ENCODE measurements at regions not wholly inside any gene's neighbourhood (a gene's known extent, or its start where the extent isn't known, plus 50 kb on each side); places are given as distances from the start of the nearest gene placed in this dataset.

- Histone ChIP-seq H3K79me2 (ENCODE audit: control insufficient read depth in 1 of 2, insufficient read depth in 2 of 2, low read length in 2 of 2) (no peaks in the 10 kb centered on the region), H2BK20ac (ENCODE audit: low read length) (no peak overlapping the region), H3K4ac (replicated peaks; ENCODE audit: insufficient read length, low read depth, low read length) (no peak overlapping the region), H2BK120ac (replicated peaks; ENCODE audit: low read depth, low read length) (no peak overlapping the region), H4K91ac (replicated peaks; ENCODE audit: insufficient read length, low read length) (no peak overlapping the region), H3K27me3 (replicated peaks in 1 of 4; ENCODE audit: control insufficient read depth in 3 of 4, extremely low read depth in 1 of 4, insufficient read depth in 3 of 4, low read length in 3 of 4) (no peaks in the 10 kb centered on the region), H3K27ac (ENCODE audit: low read depth, low read length) (no peak overlapping the region), H4K20me1 (replicated peaks in 1 of 2; ENCODE audit: control insufficient read depth in 1 of 2, insufficient read depth in 2 of 2, low read length in 2 of 2) (no peaks in the 10 kb centered on the region), H3K9me3 (ENCODE audit: insufficient read depth in 2 of 2, low read depth in 1 of 2, low read length in 1 of 2) (0 out of 4 replicates have a peak, but pooled peaks cover 0 to 4% of the 10 kb centered on the region in 2 experiments), H2AK5ac (ENCODE audit: low read depth, low read length) (no peak overlapping the region), H2BK12ac (ENCODE audit: low read depth, low read length) (no peak overlapping the region), H3K14ac (ENCODE audit: insufficient read length) (no peak overlapping the region), H3K36me3 (ENCODE audit: control insufficient read depth in 2 of 4, insufficient read depth in 4 of 4, low read length in 3 of 4) (no peaks in the 10 kb centered on the region), H2BK15ac (ENCODE audit: low read length) (no peak overlapping the region), H2AFZ (ENCODE audit: low read length) (no peak overlapping the region), H3K4me3 (ENCODE audit: extremely low read depth in 1 of 4, insufficient read depth in 2 of 4, low read depth in 3 of 4, low read length in 4 of 4) (no peak overlapping the region), H4K8ac (ENCODE audit: extremely low read depth, insufficient read depth, low read length) (no peak overlapping the region), H4K5ac (ENCODE audit: insufficient read length, low read depth, low read length) (no peak overlapping the region), H3K56ac (replicated peaks; ENCODE audit: insufficient read length, low read depth, low read length) (no peak overlapping the region), H3K18ac (ENCODE audit: extremely low read depth, low read length) (no peak overlapping the region), H2BK5ac (ENCODE audit: low read depth, low read length) (no peak overlapping the region), H3K23ac (ENCODE audit: insufficient read length) (no peak overlapping the region), H3K9ac (replicated peaks in 1 of 4; ENCODE audit: extremely low read depth in 1 of 4, low read depth in 3 of 4, low read length in 3 of 4) (no peak overlapping the region), H3K79me1 (ENCODE audit: low read depth, low read length) (no peaks in the 10 kb centered on the region), H3K23me2 (ENCODE audit: low read depth, low read length) (no peaks in the 10 kb centered on the region), H3K4me2 (ENCODE audit: insufficient read depth in 1 of 2, low read depth in 2 of 2, low read length in 2 of 2) (no peak overlapping the region), H3K4me1 (replicated peaks in 1 of 4; ENCODE audit: control insufficient read depth in 3 of 4, insufficient read depth in 4 of 4, low read length in 3 of 4) (no peaks in the 10 kb centered on the region)
- WGBS, 2 experiments (ENCODE audit: extremely low coverage in 1 of 2, insufficient coverage in 1 of 2, insufficient read length in 1 of 2, insufficient replicate concordance in 2 of 2, low coverage in 1 of 2, low lambda C conversion rate in 2 of 2, missing lambda C conversion rate in 1 of 2), result 100% methylated on average over 2 of the region's 2 CpGs; no CpG with 5 or more reads in 1 of the 2 experiments
- CTCF ChIA-PET (ENCODE audit: partially characterized antibody), result no interaction called here
- FAIRE-seq, result no peak
- POLR2A ChIA-PET (ENCODE audit: partially characterized antibody), result no interaction called here
- no peak for DNase-seq (ENCODE audit: low read depth in 1 of 2, low spot score in 2 of 2)
- TF ChIP-seq SP1 (IDR thresholded peaks at IDR 0.05; ENCODE audit: low read depth, low read length) (no peak), RAD21 (IDR thresholded peaks at IDR 0.05 in 1 of 2, conservative IDR thresholded peaks at IDR 0.05 in 1 of 2; ENCODE audit: low read depth in 2 of 2, low read length in 2 of 2) (no peak), FOSL1 (IDR thresholded peaks at IDR 0.05; ENCODE audit: insufficient read depth, low read depth, low read length) (no peak), ATF2 (IDR thresholded peaks at IDR 0.05; ENCODE audit: low read length) (no peak), BACH1 (IDR thresholded peaks at IDR 0.05; ENCODE audit: low read length) (no peak), RNF2 (IDR thresholded peaks at IDR 0.05; ENCODE audit: borderline replicate concordance, low read depth, low read length, missing control alignments, poor library complexity, severe bottlenecking) (no peak), RXRA (IDR thresholded peaks at IDR 0.05; ENCODE audit: insufficient read depth, low read depth, low read length) (no peak)
Observed at GRCh38 chr9:78874061-78874460, 577.1 kb downstream of the PSAT1 start.
